ENCODE measurements at regions not wholly inside any gene's neighbourhood (a gene's known extent, or its start where the extent isn't known, plus 50 kb on each side); places are given as distances from the start of the nearest gene placed in this dataset.

DNA sequence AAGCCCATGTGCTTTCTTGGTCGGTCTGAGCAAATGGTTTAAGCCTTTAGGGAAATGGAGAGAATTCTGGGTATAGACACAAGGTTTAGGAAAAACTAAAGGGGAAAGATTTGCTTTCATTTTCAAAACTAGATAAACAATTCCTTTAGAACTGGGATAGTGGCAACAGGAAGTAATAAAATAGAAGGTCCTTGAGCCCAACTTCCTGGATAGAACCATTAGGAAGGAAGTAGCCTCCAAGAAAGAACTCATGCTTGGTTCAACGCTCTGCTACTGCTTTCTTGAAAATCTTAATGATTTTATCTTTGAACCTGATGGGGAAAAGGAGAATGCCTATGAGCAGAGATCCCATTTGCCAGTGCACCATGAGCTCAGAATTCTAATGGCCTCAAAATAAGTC lies 147.0 kb upstream of the THRB start:
- DNase-seq, result no peak

DNA sequence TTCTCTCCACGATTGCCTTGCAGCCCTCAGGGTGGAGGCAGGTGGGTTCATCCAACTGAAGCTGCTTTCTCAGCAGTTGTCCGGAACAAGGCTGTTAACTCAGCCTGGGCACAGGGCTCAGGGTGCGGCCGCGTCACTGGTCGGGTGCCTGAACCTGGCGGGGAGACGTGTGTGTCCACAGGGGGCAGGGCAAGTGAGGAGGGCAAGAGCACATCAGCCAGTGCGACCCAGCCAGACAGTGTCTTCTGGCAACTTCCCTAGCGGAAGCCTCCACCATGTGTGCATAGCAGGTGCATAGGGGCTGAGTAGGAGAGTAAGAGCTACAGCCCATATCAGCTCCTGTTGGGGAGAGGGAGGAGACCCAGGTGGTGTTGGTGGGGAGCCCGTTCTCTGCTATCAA lies 150.4 kb upstream of the THRB start:
- no peak for DNase-seq

DNA sequence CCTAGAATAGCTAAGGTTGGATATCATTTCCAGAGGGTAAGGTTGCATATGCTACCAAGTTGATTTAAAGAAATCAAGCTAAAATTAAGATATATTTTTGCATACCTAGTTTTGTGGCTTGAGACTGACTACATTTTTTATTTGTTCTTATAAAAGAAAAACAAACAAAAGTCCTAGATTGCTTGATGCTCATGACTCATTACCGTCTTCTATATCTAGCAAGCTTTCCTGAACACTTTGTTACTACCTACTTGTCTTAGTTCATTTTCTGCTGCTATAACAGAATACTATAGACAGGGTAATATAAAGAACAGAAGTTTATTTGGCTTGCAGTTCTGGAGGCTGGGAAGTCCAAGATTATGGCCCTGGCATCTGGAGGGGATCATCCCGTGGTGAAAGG lies 152.1 kb upstream of the THRB start:
- no peak for DNase-seq

DNA sequence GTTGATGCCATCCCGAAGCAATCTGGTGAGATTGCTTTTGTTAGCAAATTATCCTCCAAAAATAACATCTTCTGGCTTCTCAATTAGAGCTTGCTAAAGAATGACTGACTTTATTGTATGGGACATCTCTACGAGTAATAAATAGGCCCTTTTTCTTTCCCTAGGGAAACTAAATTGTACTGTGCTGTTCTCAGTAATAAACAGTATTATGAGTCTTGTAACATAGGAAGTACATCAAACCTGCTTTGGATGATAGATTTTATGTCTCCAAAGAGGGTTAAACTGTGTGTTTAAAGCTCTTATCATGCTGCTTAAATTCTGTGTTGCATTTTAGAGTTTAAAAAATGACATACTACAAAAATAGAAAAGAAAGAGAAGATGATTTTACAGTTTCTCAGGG lies 153.4 kb upstream of the THRB start:
- DNase-seq, result no peak

DNA sequence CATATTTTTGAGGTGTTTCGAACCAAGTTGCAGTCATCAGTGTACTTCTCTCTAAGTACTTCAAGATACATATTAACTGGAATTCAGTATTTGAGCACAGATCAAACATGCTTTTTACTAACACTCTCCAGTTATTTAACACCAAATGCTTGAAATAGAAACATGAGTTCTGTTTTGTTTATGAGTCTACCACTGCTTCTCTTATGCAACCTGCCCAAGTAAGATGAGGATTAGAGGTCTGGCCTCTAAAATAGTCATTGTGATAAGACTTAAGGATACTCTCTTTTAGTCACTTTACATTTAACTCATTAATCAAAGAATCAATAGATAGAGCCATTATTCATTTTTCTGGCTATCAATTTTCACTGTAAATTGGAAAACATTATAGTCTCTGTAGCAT lies 156.2 kb upstream of the THRB start:
- no peak for DNase-seq

DNA sequence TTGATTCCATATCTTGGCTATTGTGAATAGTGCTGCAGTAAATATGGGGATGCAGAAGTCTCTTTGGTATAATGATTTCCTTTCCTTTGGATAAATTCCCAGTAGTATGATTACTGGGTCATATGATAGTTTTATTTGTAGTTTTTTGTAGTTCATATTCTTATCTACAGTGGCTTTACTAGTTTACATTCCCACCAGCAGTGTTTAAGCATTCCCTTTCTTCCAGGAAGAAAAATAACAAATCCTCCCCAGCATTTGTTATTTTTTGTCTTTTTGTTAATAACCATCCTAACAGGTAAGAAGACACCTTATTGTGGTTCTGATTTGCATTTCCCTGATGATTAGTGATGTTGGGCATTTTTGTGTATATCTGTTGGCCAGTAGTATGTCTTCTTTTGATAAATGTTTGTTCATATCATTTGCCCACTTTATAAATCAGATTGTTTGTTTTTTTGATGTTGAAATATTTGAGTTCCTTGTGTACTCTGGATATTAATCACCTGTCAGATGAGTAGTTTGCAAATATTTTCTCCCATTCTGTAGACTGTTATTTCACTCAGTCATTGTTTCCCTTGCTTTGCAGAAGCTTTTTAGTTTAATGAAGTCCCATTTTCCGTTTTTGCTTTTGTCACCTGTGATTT lies 163.3 kb upstream of the THRB start:
- DNase-seq, result no peak

DNA sequence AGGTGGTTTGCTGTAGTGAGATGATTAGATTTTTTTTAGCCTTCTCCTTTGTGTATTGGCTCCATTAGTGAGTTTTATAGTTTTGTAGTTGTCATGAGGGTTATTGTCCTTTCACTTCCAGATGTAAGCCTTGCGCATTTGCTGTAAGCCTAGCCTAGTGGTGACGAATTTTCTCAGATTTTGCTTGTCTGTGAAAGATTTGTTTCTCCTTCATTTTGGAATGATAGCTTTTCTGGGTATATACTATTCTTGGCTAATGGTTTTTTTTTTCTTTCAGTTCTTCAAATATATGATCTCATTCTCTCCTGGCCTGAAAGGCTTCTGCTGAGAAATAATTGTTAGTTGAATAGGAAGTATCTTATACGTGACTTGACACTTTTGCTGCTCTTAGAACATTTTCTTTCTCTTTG lies 166.5 kb upstream of the THRB start:
- no peak for DNase-seq

DNA sequence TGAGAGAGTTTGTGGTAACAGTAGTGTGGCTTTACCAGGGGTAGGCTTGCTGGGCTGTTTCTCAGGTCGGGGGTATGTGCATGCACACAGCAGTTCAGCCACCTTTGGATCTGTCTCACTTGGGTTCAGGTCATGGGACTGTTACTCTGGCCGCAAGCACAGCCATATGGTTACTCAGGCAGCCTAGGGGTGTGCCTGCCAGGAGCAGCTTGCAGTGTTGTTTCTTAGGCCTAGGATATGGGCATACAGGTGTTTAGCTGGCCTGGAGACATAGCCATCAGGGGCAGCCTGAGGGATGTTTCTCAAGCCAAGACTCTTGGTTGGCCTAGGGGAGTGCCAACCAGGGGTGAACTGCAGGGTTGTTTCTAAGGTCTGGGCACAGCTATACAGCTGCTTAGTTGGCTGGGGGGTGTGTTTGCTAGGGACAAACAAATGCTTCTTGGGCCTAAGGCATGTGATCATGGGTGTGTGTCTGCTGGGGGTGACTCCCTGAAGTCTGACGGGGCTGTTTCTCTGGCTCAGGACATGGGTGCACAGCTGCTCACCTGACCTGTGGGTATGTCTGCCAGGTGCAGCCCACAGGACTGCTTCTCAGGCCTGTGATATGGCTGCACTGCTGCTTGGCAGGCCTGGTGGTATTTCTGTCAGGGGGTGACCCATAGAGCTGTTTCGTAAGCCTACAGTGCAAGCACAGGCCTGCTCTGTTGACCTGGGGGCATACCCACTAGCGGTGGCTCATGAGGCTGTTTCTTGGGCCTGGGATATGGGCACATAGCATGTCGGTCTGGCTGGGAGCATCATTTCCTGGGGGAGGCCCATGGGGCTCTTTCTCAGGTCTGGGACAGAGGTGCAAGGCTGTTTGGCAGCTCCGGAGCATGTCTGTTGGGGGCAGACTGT lies 168.0 kb upstream of the THRB start:
- no peak for DNase-seq

DNA sequence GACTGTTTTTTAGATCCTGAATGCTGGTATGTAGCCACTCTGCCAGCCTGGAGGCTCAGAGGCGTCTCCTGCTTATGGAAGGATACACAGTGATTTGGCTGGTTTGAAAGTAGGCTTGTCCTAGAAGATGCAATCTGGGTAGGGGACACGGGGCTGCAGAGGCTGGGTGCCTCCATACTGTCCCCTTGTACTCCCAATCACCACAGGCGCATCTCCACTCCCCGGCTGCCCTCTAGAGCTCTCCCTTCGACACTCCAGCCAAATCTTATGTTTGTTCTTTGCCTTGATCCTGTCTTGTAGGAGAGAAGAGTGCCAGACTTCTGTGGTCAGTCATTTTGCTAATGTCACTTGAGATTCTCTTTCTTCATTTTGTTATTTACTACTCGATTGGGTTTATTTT lies 168.8 kb upstream of the THRB start:
- DNase-seq, result no peak

DNA sequence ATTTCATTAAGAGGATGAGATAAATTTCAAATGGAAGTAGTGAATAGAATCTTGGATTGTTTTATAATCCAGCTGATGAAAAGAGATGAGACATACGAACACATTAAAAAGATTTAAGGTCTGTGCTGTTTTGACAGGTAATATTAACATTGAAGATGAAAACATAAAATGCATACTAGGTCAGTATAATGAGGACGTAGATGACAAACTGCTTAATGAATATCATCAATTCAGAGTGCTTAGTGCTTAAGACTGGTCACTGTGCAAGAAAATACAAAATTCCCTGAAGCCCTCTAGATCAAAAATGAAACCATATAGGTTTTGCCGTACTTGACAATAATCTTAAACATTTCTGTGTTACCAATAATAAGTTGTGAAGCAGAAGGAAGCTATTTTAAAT lies 173.4 kb upstream of the THRB start:
- no peak for DNase-seq

DNA sequence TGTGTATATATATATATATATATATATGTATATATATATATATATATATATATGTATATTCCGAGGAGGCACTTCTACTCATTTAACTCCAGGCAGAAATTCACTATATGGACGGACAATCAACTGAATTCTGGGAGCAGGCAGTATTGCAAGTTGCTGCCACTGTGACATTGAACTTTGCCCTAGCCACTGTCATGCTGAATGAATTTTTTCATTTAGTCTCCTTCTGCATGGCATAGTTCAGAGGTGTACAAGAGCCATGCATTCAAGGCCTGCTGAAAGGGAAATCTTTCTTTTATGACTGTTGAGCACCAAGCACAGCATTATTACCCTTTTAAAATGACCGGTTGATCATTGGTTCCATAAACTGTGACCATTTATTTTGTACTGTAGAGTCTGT lies 176.2 kb upstream of the THRB start:
- no peak for DNase-seq

DNA sequence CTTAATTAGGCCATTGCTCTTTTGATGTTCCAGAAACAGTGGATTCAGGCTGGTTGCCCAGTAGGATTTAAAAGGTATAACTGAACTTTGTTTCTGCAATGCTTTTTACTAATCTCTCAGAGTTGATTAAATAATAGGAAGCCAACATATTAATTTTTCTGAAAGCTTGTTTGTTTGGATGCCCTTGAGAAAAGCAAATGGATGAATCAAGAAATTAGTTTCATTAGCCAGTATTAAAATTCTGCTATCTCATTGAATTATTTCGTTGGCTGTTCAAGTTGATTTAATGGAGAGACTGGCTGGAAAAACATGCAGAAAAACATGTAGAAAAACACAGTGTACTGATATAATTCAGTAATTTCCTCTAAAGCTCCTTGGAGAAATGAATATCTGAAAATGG lies 178.9 kb upstream of the THRB start:
- no peak for DNase-seq

DNA sequence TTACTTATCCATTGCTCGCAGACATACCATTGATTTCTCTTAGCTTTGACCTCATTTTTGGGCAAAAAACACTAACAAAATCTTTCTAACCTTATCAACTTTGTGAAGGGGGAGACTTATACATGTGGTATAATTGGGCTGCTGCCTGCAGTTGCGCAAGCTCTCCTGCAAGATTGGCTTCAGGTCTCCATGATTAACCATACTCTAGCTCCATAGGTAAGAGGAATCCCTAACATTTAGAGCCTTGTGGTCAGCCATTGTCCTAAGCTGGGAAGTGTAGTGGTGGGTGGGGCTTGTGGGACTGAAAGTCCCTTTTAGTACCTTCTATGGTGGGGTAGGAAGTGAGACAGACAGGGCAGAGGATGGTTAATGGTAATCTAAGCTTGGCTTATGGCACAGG lies 179.6 kb upstream of the THRB start:
- no peak for DNase-seq

DNA sequence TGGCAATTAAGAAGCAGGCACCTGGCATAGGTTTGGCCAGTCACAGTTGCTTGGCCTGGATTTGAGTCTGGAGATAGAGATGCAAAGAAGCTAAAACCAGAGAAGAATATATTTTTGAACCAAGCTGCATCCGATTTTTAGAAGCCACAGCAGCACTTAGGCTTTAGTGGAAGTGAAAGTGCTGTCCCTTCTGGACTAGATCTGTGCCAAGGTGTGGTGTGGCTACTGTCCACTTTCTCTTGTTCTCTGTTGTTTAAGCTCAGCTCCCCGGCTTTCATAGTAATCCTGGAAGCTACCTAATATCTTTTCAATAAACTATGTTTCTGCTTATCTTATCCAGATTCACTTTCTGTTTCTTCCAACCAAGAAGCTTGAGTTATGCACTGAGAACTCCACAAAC lies 183.4 kb upstream of the THRB start:
- no peak for DNase-seq

DNA sequence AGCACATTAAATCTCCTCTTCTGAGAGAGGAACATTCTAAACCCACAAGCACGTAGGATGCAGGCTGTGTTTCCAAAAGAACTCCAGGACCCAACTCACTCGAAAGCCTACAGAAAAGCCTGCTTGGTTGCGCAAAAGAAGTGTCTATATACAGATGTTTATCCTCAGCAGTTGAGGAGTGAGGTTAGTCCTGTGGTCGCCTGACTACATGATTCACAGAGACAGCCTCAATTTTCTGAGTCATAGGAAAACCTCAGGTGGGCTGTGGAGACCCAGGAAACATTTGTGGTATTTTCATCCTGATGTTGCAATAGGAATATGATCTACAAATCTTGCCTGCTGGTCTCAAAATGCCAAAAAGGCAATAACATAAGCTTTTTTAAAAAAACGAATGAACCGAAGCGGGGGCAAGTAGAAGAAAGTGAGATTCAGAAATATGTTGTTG lies 183.8 kb upstream of the THRB start:
- DNase-seq, result no peak

DNA sequence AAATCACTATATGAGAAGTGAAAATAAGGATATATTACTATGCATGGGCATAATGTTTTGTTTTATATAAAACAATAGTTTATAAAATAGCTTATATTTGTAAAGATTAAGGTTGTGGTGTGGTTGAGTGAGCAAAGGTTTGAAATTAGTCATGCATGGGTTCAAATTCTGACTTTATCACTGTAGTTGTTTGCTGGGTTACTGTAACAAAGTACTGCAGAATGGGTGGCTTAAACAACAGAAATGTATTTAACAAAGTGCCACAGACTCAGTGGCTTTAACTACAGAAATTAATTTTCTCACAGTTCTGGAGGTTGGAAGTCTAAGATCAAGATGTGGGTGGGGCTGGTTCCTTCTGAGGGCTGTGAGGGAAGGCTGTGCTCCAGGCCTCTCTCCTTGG lies 184.8 kb upstream of the THRB start:
- no peak for DNase-seq

DNA sequence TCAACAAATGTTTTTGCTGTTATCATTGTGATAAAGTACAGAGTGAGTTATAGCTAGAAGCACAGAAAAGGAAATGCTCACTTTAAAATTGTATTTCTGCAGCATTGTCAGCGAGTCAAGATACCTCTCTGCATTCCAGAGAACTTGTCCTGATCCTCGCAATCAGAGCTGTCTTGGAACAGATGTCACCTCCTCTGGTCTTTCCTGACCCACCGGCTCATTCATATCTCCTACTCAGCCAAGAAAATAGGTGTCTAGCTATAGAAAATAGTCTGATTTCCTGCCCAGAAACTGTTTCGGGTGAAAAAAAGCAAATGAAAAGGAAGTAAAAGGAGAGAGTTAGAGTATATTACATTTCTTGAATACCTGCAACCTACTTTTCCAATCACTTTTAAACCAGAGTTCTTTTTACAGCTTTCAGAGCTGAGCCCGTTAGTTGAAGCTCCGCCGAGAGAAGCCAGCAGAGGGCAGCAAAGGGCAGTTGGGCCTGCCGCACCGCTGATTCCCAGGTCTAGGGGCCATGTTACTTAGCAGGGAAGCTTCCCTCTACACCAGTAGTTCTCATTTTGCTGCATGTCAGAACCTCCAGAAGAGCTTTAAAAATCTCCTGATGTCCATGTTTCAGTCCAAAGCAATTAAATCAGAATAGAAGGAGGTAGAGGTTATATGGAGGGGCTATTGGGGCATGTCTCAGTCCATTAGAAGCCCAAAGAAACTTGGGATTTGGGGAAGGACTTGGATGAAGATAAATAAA lies 185.7 kb upstream of the THRB start:
- DNase-seq, result peak; percentile 15 to 45

DNA sequence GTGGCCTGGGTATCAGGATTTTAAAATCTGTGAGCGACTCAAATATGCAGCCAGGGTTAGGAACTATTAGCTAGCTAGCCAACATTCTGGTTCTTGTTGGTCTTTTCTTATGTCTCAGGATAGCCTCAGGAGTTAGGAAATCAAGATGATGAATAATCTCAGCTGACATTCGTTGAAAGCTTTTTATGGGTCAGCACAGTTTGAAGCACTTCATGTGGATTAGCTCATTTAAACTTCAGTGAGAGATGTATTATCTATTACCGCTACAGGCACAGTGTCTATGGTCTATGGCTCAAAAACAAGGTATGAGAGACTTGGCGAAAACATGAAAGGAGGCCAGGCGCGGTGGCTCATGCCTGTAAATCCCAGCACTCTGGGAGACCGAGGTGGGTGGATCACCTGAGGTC lies 187.5 kb upstream of the THRB start:
- no peak for DNase-seq

DNA sequence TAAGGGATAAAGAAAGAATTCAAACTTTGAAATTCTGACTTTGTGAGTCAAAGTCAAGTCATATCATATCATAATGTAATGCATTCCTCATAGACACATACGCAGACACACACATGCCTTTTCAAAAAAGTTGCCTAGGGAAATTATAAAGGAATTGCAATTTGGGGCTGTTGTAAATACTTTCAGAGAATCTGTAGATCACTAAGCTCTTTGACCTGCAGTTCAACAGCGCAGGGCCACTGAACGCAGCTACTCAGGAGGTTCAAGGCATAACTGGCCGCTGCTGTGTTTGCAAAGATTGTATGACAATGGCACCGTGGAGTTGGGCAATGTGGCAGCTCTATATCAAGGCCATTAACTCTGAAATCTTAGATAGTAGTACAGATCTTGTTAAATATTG lies 188.4 kb upstream of the THRB start:
- DNase-seq, result no peak

DNA sequence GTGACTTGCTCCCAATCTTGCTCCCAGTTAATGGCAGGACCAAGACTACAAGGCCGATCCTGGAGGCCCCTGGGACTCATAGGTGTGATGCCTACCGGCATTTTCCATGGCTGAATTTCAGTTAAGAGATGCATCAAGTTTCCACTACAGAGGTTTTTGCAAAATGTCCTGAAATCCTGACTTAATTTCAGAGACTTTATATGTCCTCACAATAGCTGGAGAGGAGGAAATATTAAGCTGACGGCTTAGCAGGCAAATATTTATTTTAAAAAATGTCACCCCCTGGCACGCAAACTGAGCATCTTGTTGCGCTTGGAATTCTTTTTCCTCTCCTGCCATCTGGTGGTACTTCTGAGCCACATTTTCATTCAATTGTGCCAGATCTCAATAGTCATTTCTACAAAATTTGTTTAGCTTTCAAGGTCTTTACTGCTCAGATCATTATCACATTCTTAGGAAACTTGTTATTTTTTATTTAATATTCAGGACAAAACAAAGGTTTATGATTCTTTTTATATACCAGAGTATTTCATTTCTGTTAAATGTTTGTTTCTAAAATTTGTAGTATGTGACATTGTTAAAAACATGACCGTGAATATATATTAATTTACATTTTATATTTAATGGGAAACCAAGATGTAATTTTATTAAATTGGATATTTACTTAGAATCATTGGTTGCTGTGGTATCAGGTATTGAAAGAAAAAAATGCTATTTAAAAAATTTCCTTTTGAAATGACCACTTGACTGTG lies 189.2 kb upstream of the THRB start:
- peak; percentile 58 to 68 for DNase-seq

DNA sequence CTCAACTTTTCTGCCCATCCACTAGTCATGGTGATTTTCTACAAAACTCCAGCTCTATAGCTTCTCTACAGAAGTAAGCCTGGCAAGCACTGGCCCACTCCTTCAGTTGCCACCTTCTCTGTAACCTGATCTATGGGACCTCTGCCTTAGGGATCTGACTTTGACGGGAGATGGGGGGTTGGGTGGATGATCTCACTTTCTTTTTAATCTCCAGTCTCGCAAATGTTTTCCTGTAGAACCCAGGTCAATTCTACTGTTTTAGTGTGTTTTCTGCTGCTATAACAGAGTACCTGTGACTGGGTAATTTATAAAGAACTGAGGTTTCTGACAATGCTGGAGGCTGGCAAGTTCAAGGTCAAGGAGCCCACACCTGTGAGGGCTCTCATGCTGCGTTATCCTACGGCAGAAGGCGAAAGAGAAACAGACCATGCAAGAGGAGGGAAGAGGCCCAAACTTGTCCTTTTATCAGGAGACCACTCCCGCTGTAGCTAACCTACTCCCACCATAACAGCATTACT lies 189.9 kb upstream of the THRB start:
- DNase-seq, result no peak

DNA sequence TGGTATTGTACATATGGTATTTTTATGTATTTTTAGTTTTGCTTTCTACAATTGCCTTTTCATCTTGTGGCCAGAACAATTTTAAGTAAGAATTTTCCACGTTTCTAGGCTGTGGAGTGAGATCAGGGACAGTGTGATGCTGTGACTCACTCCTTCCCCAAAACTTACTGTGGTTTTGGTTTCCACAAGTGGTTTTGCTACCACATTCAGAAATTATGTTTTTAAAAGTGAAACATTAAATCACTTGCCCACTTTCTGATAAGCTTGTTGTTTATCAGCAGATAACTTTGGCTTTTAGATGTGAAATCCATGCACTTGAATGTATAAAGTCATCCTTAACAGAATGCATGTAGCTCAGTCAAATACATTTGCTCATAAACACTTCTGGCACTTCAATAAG lies 192.2 kb upstream of the THRB start:
- DNase-seq, result no peak
